ENCODE measurements at regions not wholly inside any gene's neighbourhood (a gene's known extent, or its start where the extent isn't known, plus 50 kb on each side); places are given as distances from the start of the nearest gene placed in this dataset.

DNA sequence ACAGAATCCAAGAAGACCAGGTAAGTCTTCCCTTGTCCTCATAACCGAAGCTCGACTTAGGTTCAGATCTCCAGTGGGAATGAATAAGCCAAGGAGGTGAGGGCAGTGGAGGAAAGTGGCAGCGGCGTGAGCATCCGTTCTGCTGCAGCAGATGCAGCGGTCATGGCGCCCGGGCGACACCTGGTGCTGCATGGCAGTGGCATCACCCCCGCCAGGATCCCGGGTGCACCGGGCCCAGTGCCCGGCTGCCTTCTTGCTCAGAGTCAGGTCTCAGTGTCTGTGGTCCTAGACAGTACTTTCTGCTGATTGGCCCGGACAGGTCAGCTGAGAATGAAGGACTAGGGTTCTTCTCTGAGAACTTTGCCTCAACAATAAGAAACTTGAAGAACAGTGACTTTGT lies 83.4 kb upstream of the SORBS2 start:
- DNase-seq: no peak

DNA sequence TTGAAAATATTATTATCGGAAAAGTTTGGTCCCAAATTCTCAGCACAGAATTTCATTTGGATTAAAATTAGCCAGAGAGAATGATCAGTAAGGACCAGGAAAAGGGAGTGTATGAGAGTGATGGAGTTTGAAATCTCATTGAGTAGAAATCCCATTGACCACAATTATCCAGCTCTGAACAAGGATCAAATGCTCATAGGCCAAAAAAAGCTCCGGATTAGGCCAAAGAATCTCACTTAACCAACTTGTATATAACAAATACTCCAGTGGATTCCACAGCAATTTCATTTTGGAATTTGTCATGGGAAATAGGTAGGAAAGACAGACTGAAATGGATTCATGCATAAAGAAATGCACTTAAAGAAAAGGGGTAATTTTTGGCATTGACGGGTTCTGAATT lies 83.9 kb upstream of the SORBS2 start:
- no peak for DNase-seq

DNA sequence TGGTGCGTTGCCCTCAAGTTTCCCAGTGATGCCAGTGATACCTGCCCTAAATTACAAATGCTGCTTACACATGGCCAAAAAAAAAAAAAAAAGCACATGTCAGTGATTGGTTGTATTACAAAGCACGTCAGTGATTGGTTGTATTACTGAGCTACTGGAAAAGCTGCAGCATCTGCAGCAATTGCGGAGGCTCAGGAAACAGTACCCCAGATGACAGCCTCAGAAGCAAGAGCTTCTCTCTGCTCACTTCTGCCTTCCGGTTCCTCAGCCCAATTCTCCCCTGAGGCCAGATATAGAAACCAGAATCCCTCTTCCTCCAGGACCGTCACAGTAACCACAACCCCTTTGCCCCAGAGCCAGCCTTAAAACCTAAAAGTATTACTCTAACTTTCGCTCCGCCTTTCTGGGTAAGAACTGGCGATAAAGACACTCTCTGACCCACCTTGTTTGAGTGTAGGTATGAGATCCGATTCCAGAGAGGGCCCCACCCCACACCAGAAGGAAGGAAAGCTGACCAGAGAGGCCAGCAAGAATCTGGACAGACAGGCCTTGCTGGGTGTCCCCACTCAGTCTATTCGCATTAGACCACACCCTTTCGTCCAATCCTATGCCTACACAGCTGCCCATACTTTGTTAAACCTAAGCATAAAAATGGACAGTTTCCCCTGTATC lies 85.0 kb upstream of the SORBS2 start:
- no peak for DNase-seq

DNA sequence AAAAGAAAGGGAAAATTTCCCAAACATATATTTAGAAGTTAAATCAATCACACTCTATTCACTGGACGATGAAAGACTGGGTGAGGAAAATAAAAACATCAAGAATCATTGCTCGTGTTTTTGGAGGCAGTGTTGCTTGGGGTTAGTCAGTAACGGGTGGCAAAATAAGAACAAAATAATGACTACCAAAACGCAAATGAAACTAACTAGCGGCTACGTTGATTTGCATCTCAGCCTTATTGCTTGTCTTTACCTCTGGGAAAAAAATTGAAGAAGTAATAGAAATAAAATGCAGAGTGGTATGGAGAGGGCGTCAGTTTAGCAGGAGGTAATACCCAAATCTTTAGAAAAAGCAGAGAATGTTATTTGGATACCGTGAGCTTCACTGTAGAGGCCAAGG lies 86.4 kb upstream of the SORBS2 start:
- no peak for DNase-seq

DNA sequence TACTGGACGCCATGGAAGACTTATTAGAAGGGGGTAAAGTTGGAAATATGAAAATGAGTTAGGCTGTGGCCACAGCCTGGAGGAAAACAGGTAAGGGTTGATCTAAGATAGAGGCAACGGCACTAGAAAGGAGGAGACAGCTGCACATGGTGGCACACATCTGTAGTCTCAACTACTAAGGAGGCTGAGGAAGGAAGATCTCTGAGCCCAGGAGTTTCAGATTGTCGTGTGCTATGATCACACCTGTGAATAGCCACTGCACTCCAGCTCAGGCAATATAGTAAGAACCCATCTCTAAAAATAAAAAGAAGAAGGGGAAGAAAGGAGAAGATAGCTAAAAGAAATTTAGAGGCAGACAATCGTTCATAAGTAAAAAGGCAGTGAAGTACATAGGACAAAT lies 87.8 kb upstream of the SORBS2 start:
- DNase-seq: no peak

DNA sequence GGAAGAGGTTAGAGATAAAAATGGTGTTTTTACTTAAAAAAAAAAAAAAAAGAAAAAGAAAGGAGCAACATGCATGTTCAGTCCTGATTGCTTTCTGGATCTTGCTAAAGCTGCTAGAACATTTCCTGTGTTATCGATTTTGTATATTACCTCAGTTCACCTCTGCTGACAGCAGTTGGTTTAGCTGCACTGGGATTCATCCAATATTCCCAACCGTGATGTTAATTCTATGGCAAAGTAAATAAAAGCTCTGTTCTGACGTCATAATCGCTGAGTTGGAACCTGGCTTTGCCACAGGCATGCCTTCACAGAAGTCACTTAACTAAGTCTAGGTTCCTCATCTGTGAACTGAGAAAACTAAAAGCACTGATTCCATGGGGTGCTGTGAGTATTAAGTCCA lies 90.7 kb upstream of the SORBS2 start:
- DNase-seq: no peak

DNA sequence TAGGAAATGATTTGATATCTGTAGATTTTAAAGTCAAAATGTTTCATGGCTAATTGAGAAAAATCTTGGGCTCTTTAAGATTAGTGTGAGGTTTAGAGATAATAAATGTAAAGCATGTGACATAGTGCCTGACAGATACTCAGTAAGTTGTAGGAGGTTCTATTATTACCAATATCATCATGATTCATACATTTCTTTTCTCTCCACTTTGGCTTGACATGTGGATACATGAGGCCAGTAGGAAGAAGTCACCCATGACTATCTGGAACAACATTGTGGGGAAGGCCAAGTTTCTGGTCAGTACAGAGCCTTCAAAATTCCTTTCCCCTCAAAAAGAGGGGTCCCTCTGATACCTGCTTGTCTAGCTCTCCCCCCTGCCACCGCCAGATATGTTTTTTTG lies 91.2 kb upstream of the SORBS2 start:
- DNase-seq: no peak

DNA sequence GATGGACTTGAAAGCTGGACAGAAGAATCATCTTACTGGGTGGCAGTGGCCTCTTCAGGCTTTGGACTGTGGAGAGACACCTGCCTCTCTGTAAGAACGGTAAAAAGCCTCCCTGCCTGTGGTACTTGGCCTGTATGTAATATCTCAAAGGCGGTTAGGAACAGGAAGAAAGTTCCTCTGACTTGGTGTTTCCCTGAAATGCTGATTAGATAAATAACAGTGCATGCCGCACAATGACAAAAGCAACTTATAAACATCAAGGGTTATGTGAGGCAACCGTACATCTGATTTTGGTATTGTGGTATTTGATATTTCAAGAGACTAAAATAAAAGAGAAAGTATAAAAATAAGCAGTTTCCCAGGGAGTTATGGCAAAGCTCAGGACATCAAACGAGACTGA lies 92.4 kb upstream of the SORBS2 start:
- no peak for DNase-seq

DNA sequence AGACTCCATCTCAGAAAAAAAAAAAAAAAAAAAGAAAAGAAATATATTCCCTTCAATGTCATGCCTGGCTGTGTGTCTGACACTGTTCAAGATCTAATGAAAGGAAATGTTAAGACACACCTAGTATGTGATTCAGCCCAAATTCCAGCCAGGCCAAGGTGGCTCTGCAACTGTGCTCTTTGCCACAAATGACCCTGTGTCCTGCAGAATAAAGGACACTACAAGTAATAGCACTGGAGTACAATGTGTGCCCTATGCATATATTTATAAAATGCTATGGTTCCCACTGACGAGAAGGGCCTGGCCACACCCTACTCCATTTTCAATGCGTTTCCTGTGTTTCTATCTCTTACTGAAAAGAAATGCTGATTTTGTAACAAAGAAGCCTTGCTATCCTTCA lies 98.0 kb upstream of the SORBS2 start:
- DNase-seq: no peak

DNA sequence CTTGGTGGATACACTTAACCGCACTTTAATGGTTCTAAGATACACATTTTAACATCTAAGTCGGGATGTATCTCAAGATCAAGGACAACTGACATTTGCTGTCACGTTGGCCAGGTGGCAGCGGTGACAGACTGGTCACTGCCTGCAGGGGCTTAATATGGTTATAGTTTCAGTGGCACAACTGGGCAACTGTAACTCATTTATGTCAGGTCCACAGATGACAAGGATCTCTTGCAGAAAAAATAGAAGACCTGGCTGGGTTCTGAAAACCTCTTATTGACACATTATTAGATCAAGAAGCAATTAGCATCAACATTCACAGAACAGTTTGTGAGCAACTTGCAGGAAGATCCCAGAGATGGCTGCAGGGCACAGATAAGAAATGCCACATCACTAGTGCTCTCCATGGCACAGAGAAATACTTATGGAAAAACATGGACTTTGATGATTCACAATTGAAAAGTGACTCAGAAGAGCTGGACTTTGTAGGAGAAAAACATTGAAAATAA lies 99.6 kb upstream of the SORBS2 start:
- DNase-seq: no peak

DNA sequence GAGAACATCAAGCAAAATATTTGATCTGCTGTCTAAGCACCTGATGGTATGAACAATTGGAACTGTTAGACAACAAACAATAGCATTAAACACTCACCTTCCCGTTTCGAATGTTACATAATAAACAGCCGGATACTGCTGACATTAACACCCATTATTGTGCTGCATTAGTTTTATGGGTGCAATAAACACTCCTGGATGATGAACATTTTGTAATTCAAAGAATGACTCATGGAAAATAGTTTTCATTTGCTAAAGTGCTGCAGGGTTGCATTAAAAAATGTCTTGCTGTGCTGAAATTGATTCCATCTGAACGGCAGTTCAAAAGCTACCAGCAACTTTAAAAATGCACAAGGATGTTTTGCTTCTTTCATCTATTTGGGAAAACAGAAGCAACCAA lies 100.8 kb upstream of the SORBS2 start:
- DNase-seq: no peak

DNA sequence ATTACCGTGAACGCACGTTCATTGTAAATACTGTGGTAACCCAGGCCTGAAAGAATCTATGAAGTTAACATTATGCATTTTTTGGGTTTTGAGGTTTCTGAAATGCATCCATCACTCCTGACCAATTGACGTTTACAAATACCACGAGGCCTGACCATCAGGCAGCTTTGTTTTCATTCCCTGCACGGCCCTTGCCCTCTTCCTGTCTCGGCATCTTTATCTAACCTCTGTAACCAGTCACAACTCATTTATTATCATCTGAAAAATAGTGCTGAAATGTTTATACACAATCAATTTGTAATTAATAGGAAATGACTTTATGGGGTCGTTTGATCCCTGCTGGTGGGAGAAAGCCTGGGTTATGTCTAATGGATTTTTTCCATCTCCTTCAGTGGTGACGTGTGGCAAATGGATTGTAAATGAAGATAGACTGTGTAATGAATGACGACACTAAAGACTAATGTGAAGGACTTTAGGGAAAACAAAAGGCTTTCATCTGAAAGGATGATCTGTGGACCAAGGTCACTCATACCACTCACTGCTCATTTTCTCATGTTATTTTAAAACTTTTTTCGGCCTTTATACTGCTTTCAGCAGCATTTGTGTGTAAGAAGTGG lies 102.7 kb upstream of the SORBS2 start:
- no peak for DNase-seq

DNA sequence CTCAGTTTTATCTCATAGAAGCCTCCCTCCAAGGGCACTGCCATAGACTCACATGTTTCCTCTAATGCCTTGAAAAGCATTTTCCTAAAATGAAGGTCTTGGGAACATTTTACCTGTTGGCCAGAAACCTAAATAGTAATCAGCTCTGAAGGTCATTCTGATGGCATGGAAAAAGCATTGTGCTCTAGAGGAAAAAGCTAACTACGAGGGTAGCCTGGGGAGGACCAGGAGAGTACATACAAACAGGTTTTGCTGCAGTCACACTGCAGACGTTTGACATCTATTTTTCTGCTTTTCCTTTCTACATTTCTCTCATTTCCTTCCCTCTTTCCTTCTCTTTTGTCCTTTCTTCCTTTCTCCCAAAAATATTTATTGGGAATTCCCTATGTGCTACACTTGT lies 103.3 kb upstream of the SORBS2 start:
- DNase-seq: no peak

DNA sequence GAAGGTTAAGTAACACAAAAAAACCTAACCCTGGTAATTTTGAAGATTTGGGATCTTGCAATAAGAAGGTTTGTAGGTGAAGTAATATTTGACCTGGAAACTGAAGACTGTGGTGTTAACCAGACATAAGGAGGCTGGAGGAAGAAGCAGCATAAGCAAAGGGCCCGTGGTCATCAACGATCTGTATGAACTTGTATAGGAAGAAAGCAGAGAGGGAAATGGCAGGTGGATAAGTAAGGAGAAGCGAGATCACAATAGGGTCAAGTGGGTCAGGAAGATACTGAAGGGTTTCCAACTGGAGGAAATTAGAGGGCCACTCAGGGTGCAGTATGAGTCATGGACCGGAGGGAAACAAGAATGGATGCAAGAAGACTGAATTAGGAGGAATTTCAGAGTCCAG lies 103.8 kb upstream of the SORBS2 start:
- no peak for DNase-seq

DNA sequence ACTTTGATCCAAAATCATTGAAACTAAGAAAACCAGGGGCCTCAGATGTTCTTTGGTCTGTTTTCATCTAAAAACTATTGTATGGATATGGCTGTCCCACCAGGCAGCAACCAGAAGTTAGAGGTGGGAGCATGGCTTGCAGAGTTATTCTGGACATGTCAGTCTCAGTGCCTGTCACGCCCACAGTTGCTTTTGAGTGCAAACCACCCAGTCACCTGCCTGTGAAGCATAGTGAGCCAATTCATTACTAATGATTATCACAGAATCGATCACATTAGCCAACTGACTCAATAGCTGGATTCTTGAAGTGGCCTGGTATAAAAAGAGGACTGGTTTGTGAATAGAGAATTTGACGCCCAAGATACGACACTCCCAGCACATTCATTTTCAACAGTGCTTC lies 104.2 kb upstream of the SORBS2 start:
- no peak for DNase-seq

DNA sequence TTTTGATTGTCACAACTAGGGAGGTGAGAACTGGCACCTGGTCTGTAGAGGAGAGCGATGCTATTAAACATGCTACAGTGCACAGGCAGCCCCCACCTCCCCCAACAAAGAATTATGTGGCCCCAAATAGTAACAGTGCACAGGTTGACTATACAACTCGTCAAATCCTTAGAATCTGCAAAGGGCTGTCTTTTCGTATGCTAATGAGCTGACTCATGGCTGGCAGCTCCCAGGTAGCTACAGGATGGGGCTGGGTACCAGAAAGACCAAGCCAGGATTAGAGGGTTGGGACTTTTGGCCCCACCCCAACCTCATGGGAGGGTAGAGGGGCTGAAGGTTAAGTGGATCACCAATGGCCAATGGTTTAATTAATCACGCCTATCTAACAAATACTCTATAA lies 104.7 kb upstream of the SORBS2 start:
- no peak for DNase-seq

DNA sequence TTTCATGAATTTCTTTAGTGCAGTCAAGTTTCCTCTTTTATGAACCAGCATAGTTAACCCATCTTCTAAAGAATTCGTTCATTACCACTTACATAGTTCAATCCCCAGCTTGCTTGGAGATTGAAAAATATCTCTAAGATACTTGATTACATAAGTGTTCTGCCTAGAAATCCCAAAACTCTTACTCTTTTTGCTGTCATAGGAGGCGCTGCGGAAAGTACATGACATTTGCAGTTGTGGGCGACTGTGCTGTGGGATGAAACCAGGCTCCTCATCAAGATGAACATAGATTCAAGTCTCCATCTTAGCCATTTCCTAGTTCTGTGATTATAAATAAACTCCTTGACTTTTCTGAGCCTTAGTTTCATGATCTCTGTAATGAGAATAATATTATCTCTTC lies 107.1 kb upstream of the SORBS2 start:
- DNase-seq: no peak

DNA sequence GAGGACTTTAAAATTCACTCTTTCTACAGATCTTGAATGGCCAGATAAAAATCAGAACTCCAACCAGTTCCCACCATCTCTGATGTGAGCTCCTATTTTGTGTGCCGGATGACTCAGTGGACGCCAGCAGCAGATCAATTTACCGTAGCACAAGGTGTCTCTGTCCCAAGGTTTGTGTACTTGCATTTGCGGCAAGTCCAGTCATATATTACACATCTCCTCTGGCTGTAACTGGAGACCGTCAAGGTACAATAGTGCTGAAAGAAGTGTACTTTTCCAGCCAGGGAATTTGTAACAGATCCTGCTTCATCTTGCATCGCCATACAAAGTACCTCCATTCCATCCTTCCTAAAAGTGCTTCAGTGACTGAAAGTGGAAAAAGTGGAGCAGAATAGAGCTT lies 108.2 kb upstream of the SORBS2 start:
- DNase-seq: no peak

DNA sequence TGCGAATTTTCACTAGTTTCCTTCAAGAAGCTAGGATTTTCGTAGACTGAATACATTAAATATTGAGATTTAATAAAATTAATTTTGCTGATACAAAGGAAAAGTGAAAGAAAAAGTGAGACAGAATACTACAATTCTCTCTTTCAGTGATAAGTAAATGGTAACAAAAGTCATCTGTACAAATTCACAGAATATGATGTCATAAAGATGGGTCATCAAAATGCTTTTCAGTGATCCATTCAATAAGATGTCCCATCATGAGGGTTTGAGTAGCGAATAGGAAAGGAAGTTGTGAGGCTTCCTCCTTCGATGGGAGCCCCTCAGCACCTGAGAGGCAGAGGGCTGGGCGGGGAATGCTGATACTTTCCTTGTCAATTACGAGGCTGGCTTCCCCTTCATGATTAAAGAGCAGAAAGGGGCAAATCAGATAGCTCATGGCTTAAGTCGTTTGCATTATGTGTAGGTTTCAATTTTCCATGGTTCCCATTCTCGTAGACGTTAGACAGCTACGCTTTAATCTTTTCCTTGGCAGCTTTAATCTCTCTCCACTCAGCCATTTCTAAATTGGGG lies 108.8 kb upstream of the SORBS2 start:
- no peak for DNase-seq

DNA sequence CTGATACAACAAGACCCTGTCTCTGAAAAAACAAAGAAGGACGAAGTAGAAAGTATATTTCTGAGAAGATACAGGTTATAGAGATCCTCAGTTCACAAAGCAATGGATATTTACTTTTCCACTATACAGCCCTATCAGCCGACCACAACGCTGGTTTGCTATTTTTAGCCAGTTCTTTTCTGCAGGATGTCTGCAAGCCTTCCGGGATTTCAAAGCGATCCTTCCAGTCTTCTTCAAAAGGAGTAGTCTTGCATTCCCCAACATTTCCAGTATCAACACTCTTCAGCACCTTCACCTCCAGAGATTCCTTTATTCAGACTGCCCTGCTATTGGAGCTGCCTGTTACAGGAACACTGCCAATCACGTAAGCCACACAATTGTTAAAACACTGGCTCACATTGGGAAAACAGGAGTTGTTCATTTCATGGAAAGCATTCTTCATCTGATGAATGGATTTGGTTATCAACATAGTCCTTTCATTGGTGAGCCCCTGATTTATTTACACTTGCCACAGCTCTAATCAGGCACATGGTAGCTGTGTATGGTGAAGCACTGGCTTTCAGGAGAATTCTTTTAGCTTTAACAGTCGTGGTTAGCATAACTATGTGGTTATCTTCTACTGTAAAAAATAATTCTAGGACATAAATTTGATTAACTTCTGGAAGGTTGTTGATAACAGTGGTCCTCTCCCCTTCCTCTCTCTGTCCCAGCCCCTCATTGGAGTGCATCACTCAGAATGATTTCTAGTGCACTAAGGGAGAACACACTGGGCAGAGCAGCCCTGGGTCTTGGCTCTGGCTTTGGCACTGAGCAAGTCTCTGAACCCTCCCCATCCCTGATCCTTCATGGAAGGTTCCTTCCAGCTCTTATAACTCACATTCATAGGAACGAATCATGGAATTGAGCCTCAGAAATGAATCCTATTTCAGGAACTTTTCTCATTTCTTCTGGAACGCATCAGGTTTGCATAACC lies 109.9 kb upstream of the SORBS2 start:
- no peak for DNase-seq

DNA sequence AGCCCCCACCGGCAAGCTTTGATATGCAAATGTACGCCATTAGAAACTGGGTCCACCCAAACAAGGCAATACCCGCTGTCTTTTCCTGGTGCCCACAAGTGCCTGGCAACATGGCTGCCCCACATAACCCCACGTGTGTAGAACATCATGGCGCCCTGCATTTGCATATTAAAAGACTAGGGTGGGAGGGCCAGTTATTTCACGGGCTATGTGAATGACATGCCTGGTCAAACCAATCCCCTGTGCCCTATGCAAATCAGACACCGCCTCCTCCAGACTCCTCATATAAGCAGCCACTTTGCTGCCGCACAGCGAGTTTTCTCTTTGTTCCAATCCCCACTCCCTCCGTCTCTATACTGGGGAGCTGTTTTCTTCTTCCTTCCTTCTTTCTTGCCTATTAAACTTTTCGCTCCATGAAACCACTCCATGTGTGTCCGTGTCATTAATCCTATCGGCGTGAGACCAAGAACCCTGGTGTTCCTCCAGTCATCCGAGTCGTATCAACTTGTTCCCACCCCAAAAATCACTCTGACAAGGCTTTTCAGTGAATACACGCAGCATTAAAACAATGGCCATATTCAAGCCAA lies 112.6 kb upstream of the SORBS2 start:
- no peak for DNase-seq

DNA sequence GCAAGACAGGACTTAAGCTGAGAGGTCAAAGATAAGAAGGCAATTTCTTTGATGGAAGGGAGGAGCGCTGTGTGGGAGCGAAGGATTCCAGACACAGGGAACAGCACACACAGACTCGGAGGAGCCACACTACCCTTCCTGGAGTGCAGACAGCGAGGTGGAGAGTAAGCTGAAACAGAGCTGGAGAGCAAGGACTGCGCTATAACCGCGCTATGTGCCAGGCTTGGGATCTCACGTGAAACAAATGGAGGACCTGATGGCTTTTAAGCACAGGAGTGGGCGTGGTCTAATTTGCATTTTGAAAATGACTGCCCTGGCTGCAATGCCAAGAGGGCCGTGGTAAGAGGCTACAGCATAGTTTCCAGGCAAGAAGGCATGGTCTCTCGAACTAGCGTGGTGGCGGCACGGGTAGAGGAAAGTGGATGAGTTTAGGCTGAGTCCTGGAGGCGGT lies 113.9 kb upstream of the SORBS2 start:
- DNase-seq: no peak

DNA sequence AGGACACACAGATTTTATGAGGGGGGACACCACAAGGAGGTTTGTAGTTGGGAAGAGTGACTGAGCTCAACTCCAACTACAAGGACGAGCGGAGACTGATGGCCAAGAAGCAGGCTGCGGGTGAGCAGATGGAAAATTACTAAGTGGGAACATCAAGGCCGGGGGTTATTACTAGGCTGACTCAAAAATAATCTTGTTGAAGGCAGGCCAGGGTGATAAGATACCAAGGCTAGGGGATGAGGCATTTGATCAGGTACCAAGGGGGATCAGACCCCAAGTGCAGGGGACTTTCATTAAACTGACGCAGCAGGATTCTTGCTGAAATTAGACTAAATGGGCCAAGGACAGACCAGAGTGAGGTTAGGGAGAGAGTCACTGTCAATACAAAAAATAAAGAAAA lies 119.4 kb upstream of the SORBS2 start:
- DNase-seq: no peak

Data from hippocampal formation (tissue), 2 donors.